Activated CD4-positive, alpha-beta T cell treated with anti-CD3 and anti-CD28 coated beads, Interleukin-2, Interleukin-4, amounts not matched to agents 100 ng/mL and 50 ng/mL, durations not matched to agents 16 hours and 8 hours (primary cell): ENCODE measurements at regions not wholly inside any gene's neighbourhood (a gene's known extent, or its start where the extent isn't known, plus 50 kb on each side); places are given as distances from the start of the nearest gene placed in this dataset.
"Not testable (repeated sequence)": the region's sequence is repeated elsewhere in the genome, so short reads cannot be mapped to it uniquely, and the experiment has no call there.

Source experiments
- DNase-seq: peaks from one replicate; pipeline ENCODE4 v3.0.0-alpha.2; 2020; ENCODE audit warnings: low spot score

DNA sequence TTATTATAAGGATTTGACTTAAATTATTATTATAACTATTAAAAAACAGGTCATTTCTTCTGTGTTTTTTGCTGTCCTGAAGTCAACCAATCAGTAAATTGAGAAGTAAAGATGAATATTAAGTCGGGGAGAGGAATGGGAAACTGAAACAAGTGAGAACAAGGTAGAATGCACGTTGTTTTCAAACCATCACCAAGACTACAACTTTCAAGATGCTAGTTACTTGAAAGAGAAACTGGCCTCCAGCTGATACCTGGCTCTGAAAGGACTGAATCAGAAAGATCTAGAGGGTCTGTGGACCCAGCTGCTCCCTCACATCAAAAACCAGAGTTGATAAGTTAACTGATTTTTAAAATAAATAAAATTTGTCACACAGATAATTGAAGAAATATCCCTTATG lies 1301.5 kb upstream of the ATXN8OS start:
- no peak for DNase-seq

DNA sequence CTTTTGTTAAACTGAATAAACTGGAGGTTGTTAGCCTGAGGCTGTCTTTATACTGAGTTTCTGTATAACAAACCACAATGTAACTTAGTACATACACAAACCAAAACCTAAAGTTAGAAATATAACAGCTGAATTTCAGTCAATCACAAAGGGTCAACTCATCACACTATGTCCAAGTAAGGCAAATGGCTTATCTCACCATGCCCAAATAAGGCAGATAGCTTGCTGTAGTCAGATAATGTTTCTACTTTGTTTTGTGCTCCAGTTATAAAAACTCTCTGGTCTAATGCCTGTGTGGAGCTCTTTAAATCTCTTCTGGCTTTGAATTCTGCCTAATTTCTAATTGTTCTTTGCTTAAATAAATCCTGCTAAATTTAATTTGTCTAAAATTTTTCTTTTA lies 1323.4 kb upstream of the ATXN8OS start:
- DNase-seq, result no peak

DNA sequence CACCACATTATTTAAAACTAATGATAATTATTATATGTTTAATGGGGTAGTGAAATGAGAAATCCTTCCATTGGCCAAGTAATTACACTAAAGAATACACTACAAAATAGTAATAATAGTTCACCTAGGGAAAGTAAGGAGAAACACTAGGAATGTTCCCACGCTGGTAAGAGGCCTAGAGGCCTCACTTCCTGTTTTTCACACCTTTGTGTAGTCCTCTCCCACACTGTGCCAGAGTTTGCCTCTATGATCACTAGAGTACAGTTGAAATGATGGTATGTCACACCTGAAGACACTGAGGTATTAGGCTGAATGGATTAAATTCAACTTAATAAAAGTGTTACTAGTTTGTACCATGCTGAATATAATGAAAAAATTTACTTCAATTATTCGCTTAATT lies 1348.0 kb upstream of the ATXN8OS start:
- no peak for DNase-seq

DNA sequence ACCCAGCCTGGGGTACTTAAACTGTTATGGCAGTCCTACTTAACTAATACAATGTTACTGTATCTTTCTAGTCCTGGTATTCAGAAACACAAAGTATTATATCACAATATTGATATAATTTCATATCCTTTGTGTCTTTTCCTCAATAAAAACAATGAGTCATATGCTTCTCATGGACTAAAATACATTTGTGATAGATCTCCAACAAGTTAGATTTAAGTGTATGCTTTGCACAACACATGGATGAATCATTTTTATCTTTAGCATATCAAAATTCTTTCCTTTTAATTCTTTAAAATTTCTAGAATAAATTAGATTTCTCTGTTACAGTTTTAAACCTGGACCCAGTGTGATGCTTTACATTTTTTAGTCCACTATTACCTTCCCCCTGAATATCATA lies 1357.8 kb upstream of the ATXN8OS start:
- no peak for DNase-seq

DNA sequence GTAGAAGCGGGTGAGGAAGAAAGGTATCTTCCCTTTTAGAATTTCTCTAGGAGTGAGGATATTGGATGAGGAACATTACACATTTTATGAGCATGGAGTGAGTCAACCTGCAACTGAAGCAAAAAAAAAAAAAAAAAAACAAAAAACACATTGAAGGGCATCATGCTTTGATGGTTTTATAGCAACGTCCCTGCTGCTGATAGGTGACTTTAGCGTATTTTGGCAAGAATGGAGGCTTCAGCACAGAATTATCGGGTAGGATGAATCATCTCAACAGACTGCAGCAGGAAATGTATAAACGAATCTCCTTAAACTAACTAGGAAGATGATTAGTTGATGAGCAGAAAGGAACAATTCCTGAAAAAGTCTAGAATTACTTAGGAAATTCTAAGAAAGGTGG lies 1359.6 kb upstream of the ATXN8OS start:
- no peak for DNase-seq

DNA sequence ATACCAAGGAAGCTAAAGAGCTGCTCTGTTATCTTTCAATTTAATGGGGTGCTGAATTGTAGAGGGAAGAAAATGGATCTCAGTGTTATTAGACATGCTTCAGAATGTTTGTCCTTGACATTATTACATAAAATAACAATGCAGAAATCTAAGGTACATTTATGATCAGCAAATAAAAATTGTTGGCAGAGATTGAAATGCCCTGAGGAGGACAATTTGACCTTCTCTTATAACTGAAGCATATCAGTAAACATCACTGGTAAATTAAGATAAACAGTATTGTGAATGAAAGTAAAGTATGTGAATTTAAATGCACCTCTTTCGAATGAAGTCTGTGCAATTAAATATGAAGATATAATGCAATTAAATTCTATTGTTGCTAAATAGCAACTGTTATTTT lies 1362.1 kb upstream of the ATXN8OS start:
- no peak for DNase-seq

DNA sequence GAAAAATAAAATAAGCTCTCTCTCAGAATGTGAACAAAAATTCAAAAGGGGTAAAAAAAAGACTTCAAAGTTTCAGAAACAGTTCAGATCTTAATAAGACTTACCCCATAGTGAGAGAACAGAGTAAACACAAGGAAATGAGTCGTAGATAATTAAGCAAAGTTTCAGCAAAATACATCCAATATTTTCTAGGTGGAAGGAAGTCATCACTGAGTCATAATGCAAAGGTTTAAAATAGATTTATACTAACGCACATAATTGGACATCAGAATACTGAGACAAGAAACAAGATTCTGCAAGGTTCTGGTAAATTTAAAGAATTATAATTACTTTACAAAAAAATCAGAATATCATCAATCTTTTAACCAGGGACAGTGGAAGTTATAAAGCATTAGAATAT lies 1370.7 kb upstream of the ATXN8OS start:
- no peak for DNase-seq

DNA sequence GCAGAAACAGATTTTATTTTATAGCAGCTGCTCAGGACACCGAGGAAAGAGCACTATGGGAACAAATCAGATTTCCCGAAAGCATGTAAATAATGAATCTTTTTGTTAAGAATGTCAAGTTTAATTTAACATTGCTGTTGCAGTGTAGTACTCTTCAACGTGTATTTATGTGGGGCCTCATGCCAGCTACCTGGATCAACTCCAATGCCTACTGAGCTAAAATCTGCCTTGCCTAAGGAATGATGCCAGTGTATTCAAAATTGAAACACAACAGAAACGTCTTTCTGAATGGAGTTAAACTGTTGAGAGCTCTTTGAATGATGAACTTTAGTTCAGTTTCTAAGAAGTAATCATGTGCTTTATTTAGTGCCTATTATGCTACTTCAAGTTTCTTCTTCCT lies 1379.8 kb upstream of the ATXN8OS start:
- DNase-seq, result no peak

DNA sequence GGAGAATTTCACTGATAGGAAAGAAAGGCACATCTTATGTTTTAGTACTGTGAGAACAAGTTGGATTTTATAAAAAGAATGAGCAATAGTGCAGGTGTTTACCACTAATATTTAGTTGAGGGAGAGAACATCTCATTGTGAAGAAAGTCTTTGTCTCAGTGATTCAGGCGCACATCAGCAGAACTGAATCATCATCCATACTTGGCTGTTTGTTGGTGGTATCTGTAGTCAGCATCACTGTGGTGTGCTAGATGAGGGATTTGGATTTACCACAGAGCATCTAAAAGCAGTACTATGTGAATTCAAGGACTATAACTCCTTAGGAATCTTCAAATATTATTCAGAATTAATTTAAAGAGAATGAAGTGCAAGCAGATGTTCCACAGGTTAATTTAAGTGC lies 1380.5 kb upstream of the ATXN8OS start:
- no peak for DNase-seq

DNA sequence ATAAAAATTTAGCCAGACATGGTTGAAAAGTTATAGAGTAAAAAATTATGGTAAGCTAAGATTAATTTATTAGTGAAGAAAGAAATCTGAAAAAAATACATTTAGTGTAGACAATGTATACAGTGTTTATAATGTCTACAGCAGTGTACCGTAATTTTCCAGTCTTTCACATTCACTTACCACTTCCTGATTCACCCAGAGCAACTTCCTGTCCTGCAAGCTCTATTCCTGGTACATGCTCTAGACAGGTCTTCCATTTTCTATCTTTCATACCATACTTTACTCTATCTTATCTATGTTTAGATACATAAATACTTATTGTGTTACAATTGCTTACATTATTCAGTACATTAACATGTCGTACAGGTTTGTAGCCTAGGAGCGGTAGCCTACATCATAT lies 1387.8 kb upstream of the ATXN8OS start:
- DNase-seq, result no peak

DNA sequence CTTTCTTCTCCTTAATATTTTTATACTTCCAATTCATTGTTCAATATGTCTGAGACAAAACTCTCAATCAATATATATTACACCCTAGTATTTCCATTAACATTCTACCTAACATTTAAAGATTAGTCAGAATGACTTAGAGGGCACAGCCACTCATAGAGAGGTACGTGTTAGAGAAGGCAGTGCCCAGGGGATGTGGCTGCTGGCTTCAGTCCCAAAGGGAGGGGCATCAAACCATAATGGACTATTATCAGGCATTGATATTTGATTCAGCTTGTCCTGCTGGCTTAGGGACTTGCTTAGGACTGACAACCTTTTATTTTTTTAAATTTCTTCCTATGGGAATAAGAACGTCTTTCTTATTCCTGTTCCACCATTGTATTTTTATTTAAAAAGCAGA lies 1392.0 kb upstream of the ATXN8OS start:
- no peak for DNase-seq

DNA sequence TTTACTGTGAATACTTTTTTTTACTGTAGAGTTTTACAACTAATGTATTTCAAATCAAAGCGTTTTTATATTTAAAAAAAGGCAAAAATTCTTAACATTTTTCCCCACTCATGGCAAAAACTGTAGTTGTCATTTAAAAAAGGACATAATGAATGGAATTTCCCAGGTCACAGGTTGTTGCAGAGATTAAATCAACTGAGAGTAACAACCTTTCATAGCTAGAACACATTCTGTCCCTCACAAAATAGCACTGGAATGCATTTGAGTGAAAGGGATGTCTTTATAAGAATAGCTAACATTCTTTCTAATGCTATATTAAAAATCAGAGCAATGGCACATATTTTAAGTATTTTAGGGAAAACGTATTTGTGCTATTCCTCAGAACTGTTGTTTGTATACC lies 1393.3 kb upstream of the ATXN8OS start:
- DNase-seq, result no peak

DNA sequence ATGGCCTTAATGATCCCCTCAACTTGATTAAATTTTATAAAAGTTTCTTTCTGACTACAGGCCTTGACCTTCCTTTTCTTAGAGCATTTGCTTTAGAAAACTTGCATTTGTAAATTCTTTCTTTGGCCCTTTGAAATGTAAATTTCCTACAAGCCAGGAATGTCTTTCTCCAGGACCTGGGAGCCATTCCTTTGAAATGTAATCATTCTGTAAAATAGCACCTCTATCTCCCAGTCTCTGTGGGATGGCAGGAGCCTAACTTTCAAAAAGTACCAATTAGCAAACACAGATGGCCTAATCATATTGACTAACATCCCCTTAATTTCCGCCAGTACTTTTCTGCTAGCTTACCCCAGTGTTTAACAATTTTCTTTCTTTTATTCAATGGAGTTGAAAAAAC lies 1394.2 kb upstream of the ATXN8OS start:
- DNase-seq, result no peak

DNA sequence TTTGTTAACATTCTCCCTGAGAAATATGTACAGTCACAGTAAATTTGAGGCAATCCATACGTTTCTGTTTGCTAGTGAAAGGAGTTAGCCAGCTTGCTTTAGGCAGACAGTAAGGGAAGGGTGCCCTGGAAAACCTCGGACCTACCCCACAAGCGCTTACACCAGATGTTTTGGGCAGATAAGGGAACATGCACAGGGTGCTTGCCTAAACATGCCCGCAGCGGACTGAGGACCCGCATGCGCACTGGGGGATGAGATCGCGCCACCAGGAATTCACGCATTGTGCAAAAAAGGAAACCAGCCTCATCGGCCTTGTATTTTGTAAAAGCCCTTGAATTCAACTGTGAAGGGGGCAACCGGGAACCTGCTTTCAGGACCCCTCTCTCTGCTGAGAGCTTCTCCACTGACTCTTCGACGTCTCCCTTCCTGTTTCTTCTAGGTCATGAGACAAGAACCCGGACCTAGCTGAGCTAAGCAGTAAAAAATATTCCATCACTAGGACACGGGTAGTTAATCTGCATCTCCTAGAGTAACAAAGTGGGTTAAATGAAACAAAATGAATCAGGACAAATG lies 1399.2 kb upstream of the ATXN8OS start:
- DNase-seq, result no peak

DNA sequence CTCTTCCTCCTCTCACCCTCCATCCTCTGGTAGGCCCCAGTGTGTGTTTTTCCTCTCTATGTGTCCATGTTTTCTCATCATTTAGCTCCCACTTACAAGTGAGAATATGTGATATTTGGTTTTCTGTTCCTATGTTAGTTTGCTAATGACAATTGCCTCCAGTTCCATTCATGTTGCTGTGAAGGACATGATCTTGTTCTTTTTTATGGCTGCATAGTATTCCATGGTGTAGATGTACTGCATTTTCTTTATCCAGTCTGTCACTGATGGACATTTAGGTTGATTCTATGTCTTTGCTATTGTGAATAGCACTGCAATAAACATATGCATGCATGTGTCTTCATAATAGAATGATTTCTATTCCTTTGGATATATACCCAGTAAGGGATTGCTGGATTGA lies 1401.6 kb upstream of the ATXN8OS start:
- not testable (repeated sequence) for DNase-seq

DNA sequence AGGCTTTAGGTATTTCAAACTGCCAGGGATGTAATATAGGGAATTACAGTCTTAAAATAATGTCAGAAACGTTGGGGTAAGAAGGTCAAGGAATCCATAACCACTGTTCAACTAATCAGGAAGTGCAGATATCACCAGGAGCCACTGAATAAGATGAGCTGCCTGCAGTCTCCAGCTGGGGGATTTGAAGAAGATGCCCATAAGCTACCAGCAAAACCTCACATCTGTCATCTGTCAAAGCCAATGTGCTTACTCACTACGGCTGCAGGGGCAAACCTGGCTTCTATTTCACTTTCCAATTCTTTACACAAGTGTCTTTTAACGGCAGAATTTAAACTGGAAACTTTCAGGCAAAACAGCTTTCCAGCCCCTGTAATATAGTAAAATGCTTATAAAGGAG lies 1410.1 kb upstream of the ATXN8OS start:
- DNase-seq, result no peak

DNA sequence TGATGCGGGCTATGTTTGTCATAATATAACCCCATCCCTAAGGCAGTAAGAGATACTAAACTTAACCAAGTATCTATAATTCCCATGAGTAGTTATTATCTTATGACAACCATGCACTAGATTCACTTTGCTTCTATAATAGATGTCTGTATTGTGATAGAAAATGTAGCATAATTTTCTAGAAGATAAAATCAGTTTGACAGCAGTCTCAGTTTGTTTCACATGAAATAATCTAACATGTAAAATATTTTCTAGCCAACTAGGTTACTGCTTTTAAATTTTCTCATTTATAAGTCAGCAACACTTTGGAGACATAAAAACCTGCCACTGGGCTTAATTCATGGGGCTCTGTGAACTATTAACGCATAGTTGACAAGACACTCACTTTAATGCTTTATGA lies 1410.7 kb upstream of the ATXN8OS start:
- DNase-seq, result no peak

DNA sequence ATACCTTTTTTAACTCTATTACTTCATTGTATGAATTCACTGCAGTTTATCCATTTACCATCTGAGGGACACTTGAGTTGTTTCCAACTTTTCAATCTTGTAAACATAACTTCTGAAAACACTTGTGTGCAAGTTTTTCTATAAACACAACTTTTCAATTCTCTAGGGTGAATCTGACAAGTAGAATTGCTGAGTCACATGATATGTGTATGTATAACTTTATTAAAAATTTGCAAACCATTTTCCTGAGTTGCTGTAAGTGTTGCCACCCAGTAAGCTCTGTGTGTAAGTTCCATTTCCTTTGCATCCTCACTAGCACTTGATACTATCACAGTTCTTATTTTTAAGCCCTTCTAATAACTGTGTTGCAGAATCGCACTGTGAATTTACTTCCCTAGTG lies 1415.6 kb upstream of the ATXN8OS start:
- DNase-seq, result no peak

DNA sequence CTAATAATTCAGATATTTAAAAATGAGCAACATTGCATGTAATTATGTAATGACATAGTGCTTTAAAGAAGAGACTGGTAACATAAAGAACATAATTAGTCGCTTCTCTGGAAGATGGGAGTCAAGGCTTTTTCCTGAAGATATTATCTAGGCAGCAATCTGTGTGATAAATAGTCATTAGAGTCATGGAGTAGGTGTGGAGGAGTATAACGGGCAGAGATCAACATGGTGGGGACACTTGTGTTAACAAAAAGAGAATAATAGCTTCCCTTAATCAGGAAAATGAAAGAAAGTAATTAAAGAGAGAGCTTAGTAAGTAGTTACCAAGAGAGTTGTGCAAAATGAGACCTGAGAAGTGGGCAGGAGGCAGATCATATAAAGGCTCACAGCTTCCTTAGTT lies 1417.1 kb upstream of the ATXN8OS start:
- DNase-seq, result no peak

DNA sequence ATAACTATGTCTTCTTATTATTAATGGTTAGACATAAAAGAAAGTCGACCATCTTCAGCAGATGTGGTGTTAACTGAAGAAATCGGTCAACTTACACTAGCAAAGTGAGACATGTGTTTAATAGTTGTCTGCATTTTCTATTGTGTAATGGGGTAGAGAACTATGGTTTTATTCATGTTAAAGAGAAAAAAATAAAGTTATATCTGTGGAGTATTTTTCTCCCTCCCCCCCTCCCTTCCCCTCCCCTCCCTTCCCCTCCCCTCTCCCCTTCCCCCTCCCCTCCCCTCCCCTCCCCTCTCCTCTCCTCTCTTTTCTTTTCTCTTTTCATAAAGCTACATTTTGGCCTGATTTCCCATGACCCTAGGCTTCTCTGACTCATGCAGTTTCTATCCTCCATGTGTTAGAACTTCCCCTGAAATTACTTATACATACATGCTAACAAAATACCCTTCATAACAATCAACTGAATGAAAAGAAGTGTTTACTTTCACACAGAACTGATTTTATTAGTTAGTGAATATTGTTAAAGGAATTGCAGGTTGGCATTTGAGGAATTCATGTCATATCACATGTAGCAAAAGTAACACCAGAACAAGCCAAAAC lies 1431.0 kb upstream of the ATXN8OS start:
- DNase-seq, result no peak

DNA sequence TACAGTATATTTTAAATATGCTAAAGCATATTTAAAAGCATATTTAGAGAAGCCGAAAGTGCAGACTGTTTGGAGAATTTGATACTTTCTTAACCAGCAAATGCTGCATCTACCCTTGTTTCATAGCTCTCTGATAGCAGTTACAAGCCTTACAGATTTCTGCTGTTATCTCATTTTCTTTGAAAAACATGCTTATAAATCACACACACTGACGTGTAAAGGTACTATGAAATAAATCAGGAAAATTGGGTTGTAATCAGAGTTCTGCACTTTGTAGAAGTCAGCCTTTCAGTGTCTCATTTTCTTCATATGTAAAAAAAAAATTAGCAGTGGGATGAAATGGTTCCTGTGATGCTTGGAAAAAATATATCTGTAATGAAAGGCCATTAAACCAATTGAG lies 1432.4 kb upstream of the ATXN8OS start:
- DNase-seq, result no peak

DNA sequence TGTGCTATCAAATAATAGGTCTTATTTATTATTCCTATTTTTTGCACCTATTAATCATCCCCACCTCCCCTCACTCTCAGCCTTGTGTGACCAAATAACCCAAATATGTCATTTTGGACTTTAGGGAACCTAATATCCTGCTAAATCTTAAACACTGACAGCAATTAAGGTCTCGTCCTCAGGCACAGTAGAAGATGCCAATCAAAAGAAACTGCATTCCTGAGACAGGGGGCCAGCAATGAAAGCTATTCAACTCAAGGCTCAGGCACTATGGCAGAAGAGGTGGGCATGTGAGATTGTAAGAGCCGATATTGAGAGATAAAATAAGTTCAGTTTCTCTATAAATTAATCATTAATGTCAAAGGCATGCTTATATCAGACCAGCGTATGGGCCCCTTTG lies 1437.7 kb upstream of the PCDH9 start:
- DNase-seq, result no peak

DNA sequence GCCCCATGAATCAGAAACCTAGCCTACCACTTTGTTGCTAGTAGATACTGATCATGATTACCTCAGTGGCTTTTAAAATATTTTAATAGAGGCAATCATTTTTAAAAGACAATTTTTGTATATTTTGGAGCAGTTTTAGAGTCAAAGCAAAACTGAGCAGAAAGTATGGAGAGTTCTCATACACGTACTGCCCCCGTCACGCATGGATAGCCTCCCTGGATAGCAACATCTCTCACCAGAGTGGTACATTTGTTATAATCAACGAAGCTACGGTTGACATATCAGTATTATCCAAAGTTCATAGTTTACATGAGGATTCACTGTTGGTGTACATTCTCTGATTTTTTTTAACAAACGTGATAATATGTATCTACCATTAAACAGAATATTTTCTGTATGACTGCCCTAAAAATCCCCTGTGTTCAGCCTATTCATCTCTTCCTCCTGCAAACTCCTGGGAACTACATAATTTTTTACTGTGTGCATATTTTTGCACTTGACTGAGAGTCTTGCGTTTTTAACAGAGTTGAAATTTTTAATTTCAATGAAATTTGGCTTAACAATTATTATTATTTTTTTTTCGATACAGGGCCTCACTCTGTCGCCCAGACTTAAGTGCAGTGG lies 1436.8 kb upstream of the PCDH9 start:
- no peak for DNase-seq

DNA sequence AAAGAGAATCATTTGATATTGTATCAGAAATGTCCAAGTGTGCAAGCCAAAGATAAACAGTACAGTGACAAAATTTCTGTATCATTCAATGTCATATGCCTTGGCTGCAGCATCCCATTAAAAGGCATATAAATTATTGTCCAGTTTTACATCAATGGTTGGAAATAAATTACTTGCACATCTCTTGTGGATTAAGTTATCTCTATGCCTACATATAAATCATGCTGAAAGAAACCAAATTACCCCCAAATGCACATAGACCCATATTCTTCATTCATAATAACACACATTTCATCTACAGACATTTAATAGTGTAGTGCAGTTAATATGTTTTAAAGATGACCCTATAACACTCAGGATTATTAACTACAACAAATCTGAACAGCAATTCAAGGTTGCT lies 1415.7 kb upstream of the PCDH9 start:
- DNase-seq, result no peak
